ENCODE measurements at regions not wholly inside any gene's neighbourhood (a gene's known extent, or its start where the extent isn't known, plus 50 kb on each side); places are given as distances from the start of the nearest gene placed in this dataset.

GRCh38 chr22:34080433-34080832, 160.2 kb upstream of the LARGE1 start:
- TF ChIP-seq CTCF (IDR thresholded peaks at IDR 0.05), result no peak
- no peak for TF ChIP-seq EP300 (IDR thresholded peaks at IDR 0.05)

Measured in ovary (tissue), 3 donors.